H1 (cell line): ENCODE measurements at regions not wholly inside any gene's neighbourhood (a gene's known extent, or its start where the extent isn't known, plus 50 kb on each side); places are given as distances from the start of the nearest gene placed in this dataset.

ENCODE experiments used
- CTCF ChIA-PET: fragments of 300-600 bp; sonication (Branson Sonifier 250); formaldehyde crosslinking; loops from one replicate; lab custom pipeline; 2021; ENCODE audit not compliant: partially characterized antibody; lab: Charles Lee
- POLR2A ChIA-PET: fragments of 300-600 bp; sonication (Branson Sonifier 250); formaldehyde crosslinking; loops from one replicate; lab custom pipeline; 2021; ENCODE audit warnings: inconsistent platforms; ENCODE audit not compliant: partially characterized antibody; lab: Charles Lee
- DNase-seq, 2 experiments: peaks; one replicate each; pipeline versions ENCODE4 v3.0.0 to v3.0.0-alpha.2; 2010 to 2022; ENCODE audit warnings: low spot score in 2 of 2, low read depth in 1 of 2, mixed read lengths in 1 of 2
- FAIRE-seq: peaks from 2 replicates; lab custom pipeline; 2011; peaks lifted over from hg19 to GRCh38; lab: Jason Lieb, UNC
- H2AFZ ChIP-seq: 2 replicates; pipeline ENCODE4 v1.8.1; 2012; ENCODE audit warnings: low read length, inconsistent platforms
- H2AK5ac ChIP-seq: 2 replicates; pipeline ENCODE4 v1.6.1; 2013; ENCODE audit warnings: low read depth, low read length
- H2BK120ac ChIP-seq: replicated peaks from 2 replicates; pipeline ENCODE3; 2013; ENCODE audit warnings: low read depth, low read length, inconsistent platforms
- H2BK12ac ChIP-seq: 2 replicates; pipeline ENCODE4 v1.6.1; 2013; ENCODE audit warnings: low read depth, low read length
- H2BK15ac ChIP-seq: 2 replicates; pipeline ENCODE4 v1.6.1; 2013; ENCODE audit warnings: low read length
- H2BK20ac ChIP-seq: 2 replicates; pipeline ENCODE4 v1.6.1; 2013; ENCODE audit warnings: low read length
- H2BK5ac ChIP-seq: 2 replicates; pipeline ENCODE4 v1.6.1; 2013; ENCODE audit warnings: low read depth, low read length
- H3K14ac ChIP-seq: 2 replicates; pipeline ENCODE4 v1.6.1; 2013; ENCODE audit warnings: inconsistent platforms; ENCODE audit not compliant: insufficient read length
- H3K18ac ChIP-seq: 2 replicates; pipeline ENCODE4 v1.6.1; 2013; ENCODE audit warnings: low read length; ENCODE audit errors: extremely low read depth
- H3K23ac ChIP-seq: 2 replicates; pipeline ENCODE4 v1.6.1; 2013; ENCODE audit warnings: inconsistent platforms; ENCODE audit not compliant: insufficient read length
- H3K23me2 ChIP-seq: 2 replicates; pipeline ENCODE4 v1.6.1; 2013; ENCODE audit warnings: low read depth, low read length
- H3K27ac ChIP-seq: 2 replicates; pipeline ENCODE4 v1.6.1; 2011; ENCODE audit warnings: low read depth, low read length, inconsistent platforms
- H3K27me3 ChIP-seq, 4 experiments: replicated peaks in 1 of 4; 1 replicate in 1 of 4; 2 replicates in 3 of 4; pipeline versions ENCODE4 v1.6.1 to v1.8.1; 2011 to 2013; ENCODE audit warnings: low read length in 3 of 4, mild to moderate bottlenecking in 3 of 4, inconsistent platforms in 2 of 4, mixed read lengths in 2 of 4, moderate library complexity in 1 of 4; ENCODE audit not compliant: control insufficient read depth in 3 of 4, insufficient read depth in 3 of 4; ENCODE audit errors: extremely low read depth in 1 of 4
- H3K36me3 ChIP-seq, 4 experiments: 2 replicates each; pipeline versions ENCODE4 v1.6.1 to v1.8.1; 2011 to 2013; ENCODE audit warnings: mild to moderate bottlenecking in 4 of 4, low read length in 3 of 4, moderate library complexity in 2 of 4, control low read depth in 1 of 4, inconsistent platforms in 1 of 4; ENCODE audit not compliant: insufficient read depth in 4 of 4, control insufficient read depth in 2 of 4
- H3K4ac ChIP-seq: replicated peaks from 2 replicates; pipeline ENCODE3; 2013; ENCODE audit warnings: low read length, low read depth, mixed read lengths, inconsistent platforms; ENCODE audit not compliant: insufficient read length
- H3K4me1 ChIP-seq, 4 experiments: replicated peaks in 1 of 4; 1 replicate in 1 of 4; 2 replicates in 3 of 4; pipeline versions ENCODE4 v1.6.1 to v1.8.1; 2011 to 2013; ENCODE audit warnings: low read length in 3 of 4, inconsistent platforms in 2 of 4, mixed read lengths in 1 of 4; ENCODE audit not compliant: insufficient read depth in 4 of 4, control insufficient read depth in 3 of 4
- H3K4me2 ChIP-seq, 2 experiments: 2 replicates each; pipeline versions ENCODE4 v1.6.1 to v1.8.1; 2011 to 2013; ENCODE audit warnings: low read depth in 2 of 2, low read length in 2 of 2, control low read depth in 1 of 2, inconsistent platforms in 1 of 2, mild to moderate bottlenecking in 1 of 2; ENCODE audit not compliant: insufficient read depth in 1 of 2
- H3K4me3 ChIP-seq, 4 experiments: fragments of 200-600, 300-600 bp in 1 of 4; sonication (generic), shearing (Covaris generic), sonication (Bioruptor Twin) in 1 of 4; 2 replicates each; pipeline versions ENCODE4 v1.5.1 to v1.8.1; 2011 to 2016; ENCODE audit warnings: low read length in 4 of 4, low read depth in 3 of 4, control low read depth in 2 of 4, inconsistent platforms in 2 of 4, mild to moderate bottlenecking in 2 of 4, mixed read lengths in 1 of 4, moderate library complexity in 1 of 4; ENCODE audit not compliant: insufficient read depth in 2 of 4; ENCODE audit errors: extremely low read depth in 1 of 4
- H3K56ac ChIP-seq: replicated peaks from 2 replicates; pipeline ENCODE3; 2013; ENCODE audit warnings: low read depth, mild to moderate bottlenecking, mixed read lengths, low read length, inconsistent platforms; ENCODE audit not compliant: insufficient read length
- H3K79me1 ChIP-seq: 2 replicates; pipeline ENCODE4 v1.6.1; 2013; ENCODE audit warnings: low read depth, low read length, control low read depth
- H3K79me2 ChIP-seq, 2 experiments: 2 replicates each; pipeline versions ENCODE4 v1.6.1 to v1.8.1; 2012 to 2013; ENCODE audit warnings: low read length in 2 of 2, mild to moderate bottlenecking in 2 of 2, inconsistent platforms in 1 of 2; ENCODE audit not compliant: insufficient read depth in 2 of 2, control insufficient read depth in 1 of 2
- H3K9ac ChIP-seq, 4 experiments: replicated peaks in 1 of 4; 1 replicate in 1 of 4; 2 replicates in 3 of 4; pipeline versions ENCODE4 v1.6.1 to v1.8.1; 2011 to 2013; ENCODE audit warnings: low read depth in 3 of 4, low read length in 3 of 4, control low read depth in 2 of 4, mild to moderate bottlenecking in 2 of 4, moderate library complexity in 2 of 4, inconsistent platforms in 1 of 4; ENCODE audit errors: extremely low read depth in 1 of 4
- H3K9me3 ChIP-seq, 2 experiments: 2 replicates each; pipeline versions ENCODE4 v1.6.1 to v1.8.1; 2012 to 2013; ENCODE audit warnings: mild to moderate bottlenecking in 2 of 2, moderate library complexity in 2 of 2, control low read depth in 1 of 2, inconsistent platforms in 1 of 2, low read depth in 1 of 2, low read length in 1 of 2, mixed read lengths in 1 of 2; ENCODE audit not compliant: insufficient read depth in 2 of 2
- H4K20me1 ChIP-seq, 2 experiments: replicated peaks in 1 of 2; 2 replicates each; pipeline versions ENCODE3 to v1.8.1; 2011 to 2013; ENCODE audit warnings: inconsistent platforms in 2 of 2, low read length in 2 of 2, mild to moderate bottlenecking in 1 of 2; ENCODE audit not compliant: insufficient read depth in 2 of 2, control insufficient read depth in 1 of 2
- H4K5ac ChIP-seq: 2 replicates; pipeline ENCODE4 v1.6.1; 2013; ENCODE audit warnings: low read length, low read depth, mixed read lengths, inconsistent platforms; ENCODE audit not compliant: insufficient read length
- H4K8ac ChIP-seq: 2 replicates; pipeline ENCODE4 v1.8.0; 2013; ENCODE audit warnings: mild to moderate bottlenecking, moderate library complexity, low read length, inconsistent platforms; ENCODE audit not compliant: insufficient read depth; ENCODE audit errors: extremely low read depth
- H4K91ac ChIP-seq: replicated peaks from 2 replicates; pipeline ENCODE3; 2013; ENCODE audit warnings: low read length, mixed read lengths, inconsistent platforms; ENCODE audit not compliant: insufficient read length
- CEBPB ChIP-seq: IDR thresholded peaks from 2 replicates; pipeline ENCODE4 v1.6.1; 2012; ENCODE audit warnings: low read depth, low read length
- FOSL1 ChIP-seq: IDR thresholded peaks from 2 replicates; pipeline ENCODE4 v1.6.1; 2011; ENCODE audit warnings: mild to moderate bottlenecking, low read depth, low read length, moderate library complexity; ENCODE audit not compliant: insufficient read depth
- MAFK ChIP-seq: IDR thresholded peaks from 2 replicates; pipeline ENCODE4 v1.6.1; 2012; ENCODE audit warnings: low read depth, mild to moderate bottlenecking, improper control_type of control experiment, low read length
- NRF1 ChIP-seq: IDR thresholded peaks from 2 replicates; pipeline ENCODE4 v1.6.1; 2011; ENCODE audit warnings: mild to moderate bottlenecking, low read depth, low read length, improper control_type of control experiment
- SP1 ChIP-seq: IDR thresholded peaks from 2 replicates; pipeline ENCODE4 v1.6.1; 2011; ENCODE audit warnings: low read depth, low read length
- TAF1 ChIP-seq: IDR thresholded peaks from 2 replicates; pipeline ENCODE4 v1.6.1; 2011; ENCODE audit warnings: mild to moderate bottlenecking, low read depth, low read length
- TAF7 ChIP-seq: optimal IDR thresholded peaks from 2 replicates; pipeline ENCODE3; 2011; ENCODE audit warnings: low read depth, mild to moderate bottlenecking, inconsistent platforms, low read length, moderate library complexity, borderline replicate concordance

GRCh38 chr2:41837610-41838009, 210.2 kb upstream of the PKDCC start:
- Histone ChIP-seq H3K4me2 (no peak overlapping the region), H3K56ac (no peak overlapping the region), H2AFZ (no peak overlapping the region), H3K9me3 (no peaks in the 10 kb centered on the region), H3K79me2 (no peaks in the 10 kb centered on the region), H3K23me2 (no peaks in the 10 kb centered on the region), H2BK12ac (no peak overlapping the region), H4K5ac (no peak overlapping the region), H3K27ac (no peak overlapping the region), H3K14ac (no peak overlapping the region), H3K23ac (no peak overlapping the region), H2AK5ac (no peak overlapping the region), H3K36me3 (no peaks in the 10 kb centered on the region), H2BK120ac (no peak overlapping the region), H3K18ac (no peak overlapping the region), H2BK5ac (no peak overlapping the region), H4K8ac (no peak overlapping the region), H2BK20ac (no peak overlapping the region), H3K79me1 (no peaks in the 10 kb centered on the region), H3K9ac (no peak overlapping the region), H2BK15ac (no peak overlapping the region), H3K27me3 (no peaks in the 10 kb centered on the region; a peak in 1 of 7 replicates), H3K4me1 (peaks cover 0 to 4% (median 0%) of the 10 kb centered on the region in 4 experiments; a peak in 2 of 7 replicates), H3K4ac (no peak overlapping the region), H4K91ac (no peak overlapping the region), H3K4me3 (no peak overlapping the region), H4K20me1 (no peaks in the 10 kb centered on the region)
- FAIRE-seq, result no peak
- POLR2A ChIA-PET, result no interaction called here
- DNase-seq, result no peak
- CTCF ChIA-PET, result interaction anchor here (1.0 to 1.3 kb wide), 2 partner anchors 16 to 17 kb away, joined by 3 to 5 read pairs; no protein-coding TSS in a partner anchor
- TF ChIP-seq FOSL1 (no peak), TAF1 (no peak), CEBPB (no peak), TAF7 (no peak), SP1 (no peak), MAFK (no peak), NRF1 (no peak)
